ENCODE measurements at regions not wholly inside any gene's neighbourhood (a gene's known extent, or its start where the extent isn't known, plus 50 kb on each side); places are given as distances from the start of the nearest gene placed in this dataset.

DNA sequence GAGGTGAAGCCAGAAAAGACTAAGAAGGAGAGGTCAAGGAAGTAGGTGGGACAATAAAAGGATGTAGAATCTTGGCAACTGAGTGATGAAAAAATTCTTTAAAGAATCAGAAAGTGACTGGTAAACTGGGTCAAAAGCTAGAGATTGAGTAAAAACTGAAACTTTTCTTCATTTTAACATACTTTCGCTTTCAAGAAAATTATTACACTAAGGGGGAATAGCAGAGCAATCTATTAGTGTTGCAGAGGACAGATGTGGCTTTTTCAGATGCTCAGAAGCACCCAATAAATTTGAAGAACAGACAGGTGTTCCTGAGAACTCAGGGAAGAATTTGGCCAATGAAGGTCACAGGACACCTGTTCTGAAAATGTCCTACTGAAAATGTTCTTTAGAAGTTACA lies 805.4 kb upstream of the ALCAM start:
- H4K20me1 ChIP-seq (ENCODE audit: control insufficient read depth, insufficient read depth), result no peaks in the 10 kb centered on the region
- intact Hi-C loops (cut with micrococcal nuclease; ENCODE audit: unreplicated experiment), result no loop called here
- H3K4me3 ChIP-seq, result no peak overlapping the region
- 0 out of 2 replicates have a peak, but pooled peaks cover 2% of the 10 kb centered on the region for H3K4me1 ChIP-seq (ENCODE audit: control insufficient read depth, insufficient read depth, low read length)
- no peaks in the 10 kb centered on the region for H3K27me3 ChIP-seq (replicated peaks in 1 of 2; ENCODE audit: control insufficient read depth in 2 of 2, insufficient read depth in 2 of 2, low read length in 1 of 2)
- ChIA-PET RAD21 (ENCODE audit: unreplicated experiment) (no interaction called here), CTCF (no interaction called here), SMC1A (ENCODE audit: uncharacterized antibody, unreplicated experiment) (interaction anchor here (1.2 kb wide), 2 partner anchors 9 to 43 kb away, joined by 3 to 4 read pairs; no protein-coding TSS in a partner anchor), POLR2A (no interaction called here)
- H3K27ac ChIP-seq (ENCODE audit: control insufficient read depth, insufficient read depth), result no peak overlapping the region
- in situ Hi-C loops (cut with MboI), result no loop called here
- DNase-seq (ENCODE audit: low read depth, low spot score) (no peak), ATAC-seq (peak; percentile 59), FAIRE-seq (peak; percentile 75)
- H3K4me2 ChIP-seq (ENCODE audit: control insufficient read depth, insufficient read depth), result no peak overlapping the region
- H3K36me3 ChIP-seq (ENCODE audit: control insufficient read depth in 2 of 2, insufficient read depth in 2 of 2, low read length in 1 of 2), result no peaks in the 10 kb centered on the region
- no peaks in the 10 kb centered on the region; the same call in 2 of the 3 replicates for H3K9me3 ChIP-seq (replicated peaks; ENCODE audit: control insufficient read depth, insufficient read depth, low read length)
- H2AFZ ChIP-seq (ENCODE audit: control insufficient read depth, low read depth, low read length), result no peak overlapping the region; the same call in 1 of the 2 replicates
- WGBS (ENCODE audit: insufficient coverage, insufficient replicate concordance, low lambda C conversion rate, missing lambda C conversion rate), result 95% methylated on average over 1 of the region's 1 CpG
- TF ChIP-seq NR2C1 (IDR thresholded peaks at IDR 0.05), result no peak
- TF ChIP-seq NFYB (IDR thresholded peaks at IDR 0.05; ENCODE audit: insufficient read depth, low read depth, low read length), result 0 out of 2 replicates have a peak, but pooled peaks have one; percentile 11
- BruUV-seq (replicated peaks), result no TSS peak
- H3K79me2 ChIP-seq (ENCODE audit: control insufficient read depth, insufficient read depth, low read length), result no peaks in the 10 kb centered on the region
- H3K9ac ChIP-seq (ENCODE audit: control insufficient read depth, insufficient read depth, low read length), result no peak overlapping the region

- ChIA-PET CTCF (interaction anchor here (1.0 to 1.1 kb wide), 2 partner anchors 11 to 22 kb away, joined by 3 to 4 read pairs; no protein-coding TSS in a partner anchor), POLR2A (no interaction called here), RAD21 (ENCODE audit: unreplicated experiment) (no interaction called here), SMC1A (ENCODE audit: uncharacterized antibody, unreplicated experiment) (no interaction called here)
- intact Hi-C loops (cut with micrococcal nuclease; ENCODE audit: unreplicated experiment) (no loop called here), in situ Hi-C loops (cut with MboI) (no loop called here)
- Histone ChIP-seq H2AFZ (ENCODE audit: control insufficient read depth, low read depth, low read length) (no peak overlapping the region), H3K79me2 (ENCODE audit: control insufficient read depth, insufficient read depth, low read length) (no peaks in the 10 kb centered on the region), H3K4me2 (ENCODE audit: control insufficient read depth, insufficient read depth) (no peak overlapping the region), H3K4me3 (no peak overlapping the region), H3K27me3 (replicated peaks in 1 of 2; ENCODE audit: control insufficient read depth in 2 of 2, insufficient read depth in 2 of 2, low read length in 1 of 2) (no peaks in the 10 kb centered on the region), H3K9me3 (replicated peaks; ENCODE audit: control insufficient read depth, insufficient read depth, low read length) (no peaks in the 10 kb centered on the region; the same call in 2 of the 3 replicates), H3K4me1 (ENCODE audit: control insufficient read depth, insufficient read depth, low read length) (no peaks in the 10 kb centered on the region), H3K36me3 (ENCODE audit: control insufficient read depth in 2 of 2, insufficient read depth in 2 of 2, low read length in 1 of 2) (no peaks in the 10 kb centered on the region), H3K9ac (ENCODE audit: control insufficient read depth, insufficient read depth, low read length) (no peak overlapping the region), H3K27ac (ENCODE audit: control insufficient read depth, insufficient read depth) (no peak overlapping the region), H4K20me1 (ENCODE audit: control insufficient read depth, insufficient read depth) (no peaks in the 10 kb centered on the region)
- ATAC-seq (no peak), DNase-seq (ENCODE audit: low read depth, low spot score) (no peak), FAIRE-seq (no peak)
- no TSS peak for BruUV-seq (replicated peaks)
- WGBS (ENCODE audit: insufficient coverage, insufficient replicate concordance, low lambda C conversion rate, missing lambda C conversion rate), result 78% methylated on average over 6 of the region's 6 CpGs
- TF ChIP-seq MEF2B (IDR thresholded peaks at IDR 0.05; ENCODE audit: partially characterized antibody, poor library complexity, severe bottlenecking), result no peak
- no peak for TF ChIP-seq ZNF24 (IDR thresholded peaks at IDR 0.05)
- TF ChIP-seq ATF7 (IDR thresholded peaks at IDR 0.05; ENCODE audit: low read depth), result no peak
- no peak for TF ChIP-seq ZNF592 (IDR thresholded peaks at IDR 0.05)
- TF ChIP-seq, protein P1, sequence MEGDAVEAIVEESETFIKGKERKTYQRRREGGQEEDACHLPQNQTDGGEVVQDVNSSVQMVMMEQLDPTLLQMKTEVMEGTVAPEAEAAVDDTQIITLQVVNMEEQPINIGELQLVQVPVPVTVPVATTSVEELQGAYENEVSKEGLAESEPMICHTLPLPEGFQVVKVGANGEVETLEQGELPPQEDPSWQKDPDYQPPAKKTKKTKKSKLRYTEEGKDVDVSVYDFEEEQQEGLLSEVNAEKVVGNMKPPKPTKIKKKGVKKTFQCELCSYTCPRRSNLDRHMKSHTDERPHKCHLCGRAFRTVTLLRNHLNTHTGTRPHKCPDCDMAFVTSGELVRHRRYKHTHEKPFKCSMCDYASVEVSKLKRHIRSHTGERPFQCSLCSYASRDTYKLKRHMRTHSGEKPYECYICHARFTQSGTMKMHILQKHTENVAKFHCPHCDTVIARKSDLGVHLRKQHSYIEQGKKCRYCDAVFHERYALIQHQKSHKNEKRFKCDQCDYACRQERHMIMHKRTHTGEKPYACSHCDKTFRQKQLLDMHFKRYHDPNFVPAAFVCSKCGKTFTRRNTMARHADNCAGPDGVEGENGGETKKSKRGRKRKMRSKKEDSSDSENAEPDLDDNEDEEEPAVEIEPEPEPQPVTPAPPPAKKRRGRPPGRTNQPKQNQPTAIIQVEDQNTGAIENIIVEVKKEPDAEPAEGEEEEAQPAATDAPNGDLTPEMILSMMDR (IDR thresholded peaks at IDR 0.05 in 2 of 3, conservative IDR thresholded peaks at IDR 0.05 in 1 of 3; ENCODE audit: control insufficient read depth in 2 of 3, extremely low read depth in 1 of 3, insufficient read depth in 1 of 3, low read depth in 3 of 3, low read length in 3 of 3), result peak; percentile 46 to 57 (median 49); a peak in 5 of 6 replicates
Observed at GRCh38 chr3:104564045-104564643, 802.6 kb upstream of the ALCAM start.
